SK-N-SH treated with all-trans-retinoic acid at 6 μM for 48 hours (cell line): ENCODE measurements at regions not wholly inside any gene's neighbourhood (a gene's known extent, or its start where the extent isn't known, plus 50 kb on each side); places are given as distances from the start of the nearest gene placed in this dataset.

Source experiments
- ATAC-seq: fragments of 200-7000 bp; cut with Tn5 transposase; 3 replicates; pipeline ENCODE4 v1.9.1; 2020; ENCODE audit warnings: mild to moderate bottlenecking, moderate library complexity
- ARNTL ChIP-seq: fragments of 450-650 bp; formaldehyde crosslinking; IDR thresholded peaks from 2 replicates; pipeline ENCODE4 v1.5.0; 2020; ENCODE audit warnings: low read depth, mild to moderate bottlenecking, moderate library complexity, borderline replicate concordance
- BACH2 ChIP-seq: fragments of 250-450 bp; sonication (Bioruptor Pico); IDR thresholded peaks from 2 replicates; pipeline ENCODE4 v1.9.0; 2021; ENCODE audit warnings: mild to moderate bottlenecking, borderline replicate concordance
- CREB5 ChIP-seq: fragments of 250-450 bp; sonication (Bioruptor Pico); IDR thresholded peaks from 2 replicates; pipeline ENCODE4 v1.5.1; 2020; ENCODE audit warnings: low read depth, mild to moderate bottlenecking, moderate library complexity
- CSDC2 ChIP-seq: fragments of 250-450 bp; sonication (Bioruptor Pico); IDR thresholded peaks from 2 replicates; pipeline ENCODE4 v1.5.0; 2020; ENCODE audit warnings: mild to moderate bottlenecking, moderate library complexity
- CSRNP3 ChIP-seq: fragments of 250-450 bp; sonication (Bioruptor Pico); IDR thresholded peaks from 2 replicates; pipeline ENCODE4 v1.5.1; 2021; ENCODE audit warnings: mild to moderate bottlenecking, moderate library complexity
- ESRRG ChIP-seq: fragments of 250-450 bp; sonication (Bioruptor Pico); IDR thresholded peaks from 2 replicates; pipeline ENCODE4 v1.6.1; 2021; ENCODE audit warnings: mild to moderate bottlenecking
- GLIS3 ChIP-seq: fragments of 250-450 bp; sonication (Bioruptor Pico); IDR thresholded peaks from 2 replicates; pipeline ENCODE4 v1.5.0; 2020; ENCODE audit warnings: mild to moderate bottlenecking, moderate library complexity
- ISL1 ChIP-seq: fragments of 250-450 bp; sonication (Bioruptor Pico); IDR thresholded peaks from 2 replicates; pipeline ENCODE4 v2.1.2; 2022; ENCODE audit warnings: mild to moderate bottlenecking, moderate library complexity
- OSR1 ChIP-seq: fragments of 250-450 bp; sonication (Bioruptor Pico); IDR thresholded peaks from 2 replicates; pipeline ENCODE4 v1.8.0; 2022; ENCODE audit warnings: moderate library complexity, mild to moderate bottlenecking, inconsistent platforms
- RARB ChIP-seq: fragments of 250-450 bp; sonication (Bioruptor Pico); IDR thresholded peaks from 2 replicates; pipeline ENCODE4 v1.8.0; 2021; ENCODE audit warnings: mild to moderate bottlenecking, moderate library complexity
- SNAI2 ChIP-seq: fragments of 250-450 bp; sonication (Bioruptor Pico); IDR thresholded peaks from 2 replicates; pipeline ENCODE4 v1.5.0; 2020; ENCODE audit warnings: mild to moderate bottlenecking, moderate library complexity
- TCF4 ChIP-seq: fragments of 250-450 bp; sonication (Bioruptor Pico); IDR thresholded peaks from 2 replicates; pipeline ENCODE4 v1.8.0; 2021; ENCODE audit warnings: mild to moderate bottlenecking, moderate library complexity, borderline replicate concordance
- ZC3H10 ChIP-seq: fragments of 250-450 bp; sonication (Bioruptor Pico); IDR thresholded peaks from 2 replicates; pipeline ENCODE4 v1.5.1; 2021; ENCODE audit warnings: mild to moderate bottlenecking, moderate library complexity
- ZFP3 ChIP-seq: fragments of 250-450 bp; sonication (Bioruptor Pico); IDR thresholded peaks from 2 replicates; pipeline ENCODE4 v1.5.0; 2020; ENCODE audit warnings: mild to moderate bottlenecking, moderate library complexity
- ZFP30 ChIP-seq: fragments of 450-650 bp; formaldehyde crosslinking; IDR thresholded peaks from 2 replicates; pipeline ENCODE4 v1.5.0; 2022; ENCODE audit warnings: mild to moderate bottlenecking, moderate library complexity
- ZNF565 ChIP-seq: fragments of 450-650 bp; formaldehyde crosslinking; conservative IDR thresholded peaks from 2 replicates; pipeline ENCODE4 v1.5.0; 2020; ENCODE audit warnings: low read depth, mild to moderate bottlenecking, moderate library complexity
- ZNF8 ChIP-seq: fragments of 450-650 bp; formaldehyde crosslinking; IDR thresholded peaks from 2 replicates; pipeline ENCODE4 v1.5.0; 2020; ENCODE audit warnings: mild to moderate bottlenecking, moderate library complexity
- TF ChIP-seq, protein P1 (sequence below): fragments of 250-450 bp; sonication (Bioruptor Pico); IDR thresholded peaks from 2 replicates; pipeline ENCODE4 v1.8.0; 2021; ENCODE audit warnings: low read depth, mild to moderate bottlenecking, moderate library complexity, borderline replicate concordance
- TF ChIP-seq, protein P2 (sequence below): fragments of 250-450 bp; sonication (Bioruptor Pico); IDR thresholded peaks from 2 replicates; pipeline ENCODE4 v1.5.0; 2020; ENCODE audit warnings: mild to moderate bottlenecking, moderate library complexity
- TF ChIP-seq, protein P3 (sequence below): fragments of 250-450 bp; sonication (Bioruptor Pico); IDR thresholded peaks from 2 replicates; pipeline ENCODE4 v1.8.0; 2020; ENCODE audit warnings: mild to moderate bottlenecking, moderate library complexity, borderline replicate concordance

DNA sequence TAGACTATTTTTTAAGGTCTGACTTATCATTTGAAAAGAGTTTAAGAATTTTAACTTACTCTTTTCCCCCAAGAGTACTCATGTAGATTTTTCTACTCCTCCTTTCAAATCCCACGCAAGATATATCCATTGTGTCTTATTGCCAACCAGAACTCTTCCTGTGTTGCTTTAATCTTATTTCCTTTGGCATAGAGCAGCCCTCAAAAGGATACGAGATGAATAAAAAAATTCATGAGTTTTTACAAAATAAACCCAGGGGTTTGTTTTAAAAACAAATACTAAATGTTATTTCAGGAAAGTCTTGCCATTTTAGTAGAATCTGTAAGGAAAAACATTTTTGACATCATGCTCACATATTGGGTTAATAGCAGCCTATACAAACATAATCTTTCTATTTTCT is 543.2 kb upstream of the CXADR start:
- TF ChIP-seq ESRRG: no peak
- no peak for TF ChIP-seq ZNF565 (CRISPR knock-in tag)
- no peak for TF ChIP-seq OSR1
- TF ChIP-seq CREB5: no peak
- no peak for TF ChIP-seq RARB (CRISPR knock-in tag)
- no peak for TF ChIP-seq ARNTL (CRISPR knock-in tag)
- TF ChIP-seq CSRNP3 (CRISPR knock-in tag): no peak
- TF ChIP-seq BACH2 (CRISPR knock-in tag): no peak
- no peak for TF ChIP-seq ZNF8 (CRISPR knock-in tag)
- no peak for TF ChIP-seq ISL1
- TF ChIP-seq ZFP30 (CRISPR knock-in tag): no peak
- no peak for TF ChIP-seq ZFP3 (CRISPR knock-in tag)
- TF ChIP-seq, protein P1, sequence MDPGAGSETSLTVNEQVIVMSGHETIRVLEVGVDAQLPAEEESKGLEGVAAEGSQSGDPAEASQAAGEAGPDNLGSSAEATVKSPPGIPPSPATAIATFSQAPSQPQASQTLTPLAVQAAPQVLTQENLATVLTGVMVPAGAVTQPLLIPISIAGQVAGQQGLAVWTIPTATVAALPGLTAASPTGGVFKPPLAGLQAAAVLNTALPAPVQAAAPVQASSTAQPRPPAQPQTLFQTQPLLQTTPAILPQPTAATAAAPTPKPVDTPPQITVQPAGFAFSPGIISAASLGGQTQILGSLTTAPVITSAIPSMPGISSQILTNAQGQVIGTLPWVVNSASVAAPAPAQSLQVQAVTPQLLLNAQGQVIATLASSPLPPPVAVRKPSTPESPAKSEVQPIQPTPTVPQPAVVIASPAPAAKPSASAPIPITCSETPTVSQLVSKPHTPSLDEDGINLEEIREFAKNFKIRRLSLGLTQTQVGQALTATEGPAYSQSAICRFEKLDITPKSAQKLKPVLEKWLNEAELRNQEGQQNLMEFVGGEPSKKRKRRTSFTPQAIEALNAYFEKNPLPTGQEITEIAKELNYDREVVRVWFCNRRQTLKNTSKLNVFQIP (CRISPR knock-in tag): no peak
- TF ChIP-seq TCF4: no peak
- TF ChIP-seq, protein P2, sequence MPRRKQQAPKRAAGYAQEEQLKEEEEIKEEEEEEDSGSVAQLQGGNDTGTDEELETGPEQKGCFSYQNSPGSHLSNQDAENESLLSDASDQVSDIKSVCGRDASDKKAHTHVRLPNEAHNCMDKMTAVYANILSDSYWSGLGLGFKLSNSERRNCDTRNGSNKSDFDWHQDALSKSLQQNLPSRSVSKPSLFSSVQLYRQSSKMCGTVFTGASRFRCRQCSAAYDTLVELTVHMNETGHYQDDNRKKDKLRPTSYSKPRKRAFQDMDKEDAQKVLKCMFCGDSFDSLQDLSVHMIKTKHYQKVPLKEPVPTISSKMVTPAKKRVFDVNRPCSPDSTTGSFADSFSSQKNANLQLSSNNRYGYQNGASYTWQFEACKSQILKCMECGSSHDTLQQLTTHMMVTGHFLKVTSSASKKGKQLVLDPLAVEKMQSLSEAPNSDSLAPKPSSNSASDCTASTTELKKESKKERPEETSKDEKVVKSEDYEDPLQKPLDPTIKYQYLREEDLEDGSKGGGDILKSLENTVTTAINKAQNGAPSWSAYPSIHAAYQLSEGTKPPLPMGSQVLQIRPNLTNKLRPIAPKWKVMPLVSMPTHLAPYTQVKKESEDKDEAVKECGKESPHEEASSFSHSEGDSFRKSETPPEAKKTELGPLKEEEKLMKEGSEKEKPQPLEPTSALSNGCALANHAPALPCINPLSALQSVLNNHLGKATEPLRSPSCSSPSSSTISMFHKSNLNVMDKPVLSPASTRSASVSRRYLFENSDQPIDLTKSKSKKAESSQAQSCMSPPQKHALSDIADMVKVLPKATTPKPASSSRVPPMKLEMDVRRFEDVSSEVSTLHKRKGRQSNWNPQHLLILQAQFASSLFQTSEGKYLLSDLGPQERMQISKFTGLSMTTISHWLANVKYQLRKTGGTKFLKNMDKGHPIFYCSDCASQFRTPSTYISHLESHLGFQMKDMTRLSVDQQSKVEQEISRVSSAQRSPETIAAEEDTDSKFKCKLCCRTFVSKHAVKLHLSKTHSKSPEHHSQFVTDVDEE (CRISPR knock-in tag): no peak
- TF ChIP-seq SNAI2: no peak
- TF ChIP-seq, all 23 proteins: peak for 0
- no peak for ATAC-seq

DNA sequence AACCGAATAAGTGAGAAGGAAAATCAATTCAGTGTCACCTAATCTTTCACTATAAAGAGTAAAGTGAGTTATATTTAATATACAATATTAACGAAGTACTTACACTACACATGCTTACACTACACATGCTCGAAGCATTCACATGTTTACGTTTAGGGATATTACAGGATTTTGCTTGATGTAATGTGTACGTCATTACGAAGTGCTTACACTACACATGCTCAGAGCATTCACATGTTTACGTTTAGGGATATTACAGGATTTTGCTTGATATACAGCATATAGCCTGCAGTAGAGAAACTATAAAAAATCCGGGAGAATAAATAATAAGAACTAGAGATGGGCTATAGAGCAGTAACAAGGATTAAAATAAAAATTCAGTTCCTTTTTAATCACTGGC is 538.8 kb upstream of the CXADR start:
- TF ChIP-seq CSDC2 (CRISPR knock-in tag): no peak
- TF ChIP-seq GLIS3 (CRISPR knock-in tag): no peak
- no peak for TF ChIP-seq ZFP30 (CRISPR knock-in tag)
- no peak for TF ChIP-seq ZFP3 (CRISPR knock-in tag)
- no peak for ATAC-seq

DNA sequence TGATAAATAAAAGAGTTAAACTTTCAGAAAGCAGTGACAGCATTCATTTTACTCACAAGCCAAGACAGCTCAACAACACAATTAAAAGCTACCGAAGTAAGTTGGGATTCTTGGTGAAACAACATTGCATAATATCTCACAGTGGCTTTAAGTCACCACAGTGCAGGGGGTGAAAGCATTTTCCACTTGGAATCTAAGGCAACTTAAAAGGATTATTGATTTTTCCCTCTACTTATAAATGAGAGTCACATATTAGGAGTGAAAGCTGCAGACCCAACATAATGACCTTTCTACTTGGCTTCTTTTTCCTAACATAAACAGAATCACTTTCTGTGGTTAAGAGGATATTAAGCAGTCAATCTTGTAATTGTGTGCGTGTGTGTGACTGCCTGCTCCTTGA is 536.6 kb upstream of the CXADR start:
- ATAC-seq: no peak
- TF ChIP-seq OSR1 (no peak), ZFP3 (CRISPR knock-in tag) (no peak), ZNF565 (CRISPR knock-in tag) (no peak), ZC3H10 (no peak)
- TF ChIP-seq, protein P3, sequence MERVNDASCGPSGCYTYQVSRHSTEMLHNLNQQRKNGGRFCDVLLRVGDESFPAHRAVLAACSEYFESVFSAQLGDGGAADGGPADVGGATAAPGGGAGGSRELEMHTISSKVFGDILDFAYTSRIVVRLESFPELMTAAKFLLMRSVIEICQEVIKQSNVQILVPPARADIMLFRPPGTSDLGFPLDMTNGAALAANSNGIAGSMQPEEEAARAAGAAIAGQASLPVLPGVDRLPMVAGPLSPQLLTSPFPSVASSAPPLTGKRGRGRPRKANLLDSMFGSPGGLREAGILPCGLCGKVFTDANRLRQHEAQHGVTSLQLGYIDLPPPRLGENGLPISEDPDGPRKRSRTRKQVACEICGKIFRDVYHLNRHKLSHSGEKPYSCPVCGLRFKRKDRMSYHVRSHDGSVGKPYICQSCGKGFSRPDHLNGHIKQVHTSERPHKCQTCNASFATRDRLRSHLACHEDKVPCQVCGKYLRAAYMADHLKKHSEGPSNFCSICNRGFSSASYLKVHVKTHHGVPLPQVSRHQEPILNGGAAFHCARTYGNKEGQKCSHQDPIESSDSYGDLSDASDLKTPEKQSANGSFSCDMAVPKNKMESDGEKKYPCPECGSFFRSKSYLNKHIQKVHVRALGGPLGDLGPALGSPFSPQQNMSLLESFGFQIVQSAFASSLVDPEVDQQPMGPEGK (CRISPR knock-in tag): no peak
- TF ChIP-seq, all 23 proteins: peak for 0

- TF ChIP-seq CREB5: no peak
Measured at GRCh38 chr21:16978309-16978895, 534.4 kb upstream of the CXADR start.

More at GRCh38 chr21:16978309-16978895, 534.4 kb upstream of the CXADR start:
- no peak for ATAC-seq
